Cortex of kidney (tissue), 1 donor: ENCODE measurements at regions not wholly inside any gene's neighbourhood (a gene's known extent, or its start where the extent isn't known, plus 50 kb on each side); places are given as distances from the start of the nearest gene placed in this dataset.
"Not testable (repeated sequence)": the region's sequence is repeated elsewhere in the genome, so short reads cannot be mapped to it uniquely, and the experiment has no call there.

Experiments used
- DNase-seq: peaks from one replicate; lab custom pipeline; 2025; lab: John Stamatoyannopoulos, UW

GRCh38 chr7:149606826-149607225, 109.2 kb upstream of the ZNF746 start:
- DNase-seq = no peak

GRCh38 chr7:149605696-149606095, 108.1 kb upstream of the ZNF746 start:
- no peak for DNase-seq

GRCh38 chr7:149604521-149604920, 106.9 kb upstream of the ZNF746 start:
- DNase-seq = no peak

- DNase-seq = not testable (repeated sequence)
Measured at GRCh38 chr7:149600669-149601330, 103.2 kb upstream of the ZNF746 start.

- no peak for DNase-seq
Measured at GRCh38 chr7:149599636-149600206, 102.1 kb upstream of the ZNF746 start.

- no peak for DNase-seq
Measured at GRCh38 chr7:149598721-149599308, 101.2 kb upstream of the ZNF746 start.

GRCh38 chr7:149597789-149598188, 100.2 kb upstream of the ZNF746 start:
- not testable (repeated sequence) for DNase-seq

- DNase-seq = no peak
Measured at GRCh38 chr7:149595541-149595940, 97.9 kb upstream of the ZNF746 start.

- DNase-seq = no peak
Measured at GRCh38 chr7:149595078-149595477, 97.5 kb upstream of the ZNF746 start.

GRCh38 chr7:149588930-149589329, 91.3 kb upstream of the ZNF746 start:
- no peak for DNase-seq

- no peak for DNase-seq
Measured at GRCh38 chr7:149586646-149587645, 89.3 kb upstream of the ZNF746 start.

GRCh38 chr7:149584530-149584929, 86.9 kb upstream of the ZNF746 start:
- DNase-seq = no peak

GRCh38 chr7:149584009-149584408, 86.4 kb upstream of the ZNF746 start:
- DNase-seq = no peak

GRCh38 chr7:149580328-149580727, 82.7 kb upstream of the ZNF746 start:
- no peak for DNase-seq

- not testable (repeated sequence) for DNase-seq
Measured at GRCh38 chr7:149579365-149579764, 81.8 kb upstream of the ZNF746 start.

GRCh38 chr7:149574428-149574827, 76.8 kb upstream of the ZNF746 start:
- DNase-seq = not testable (repeated sequence)

- DNase-seq = no peak
Measured at GRCh38 chr7:149573519-149573918, 75.9 kb upstream of the ZNF746 start.

GRCh38 chr7:149572920-149573319, 75.3 kb upstream of the ZNF746 start:
- not testable (repeated sequence) for DNase-seq

GRCh38 chr7:149570784-149571183, 73.2 kb upstream of the ZNF746 start:
- no peak for DNase-seq

GRCh38 chr7:149569726-149570422, 72.3 kb upstream of the ZNF746 start:
- DNase-seq = no peak

GRCh38 chr7:149569025-149569725, 71.6 kb upstream of the ZNF746 start:
- no peak for DNase-seq
